Retinal pigment epithelial cell (primary cell): ENCODE measurements at regions not wholly inside any gene's neighbourhood (a gene's known extent, or its start where the extent isn't known, plus 50 kb on each side); places are given as distances from the start of the nearest gene placed in this dataset.

Experiments
- DNase-seq: peaks from one replicate; pipeline ENCODE4 v3.0.0-alpha.2; 2010; ENCODE audit warnings: low read depth
- H3K4me3 ChIP-seq: 2 replicates; pipeline ENCODE4 v1.5.1; 2011; ENCODE audit warnings: mild to moderate bottlenecking, low read length, control low read depth, moderate library complexity
- TF ChIP-seq, protein P1 (sequence below): conservative IDR thresholded peaks from 2 replicates; pipeline ENCODE4 v1.5.1; 2011; ENCODE audit warnings: low read depth, low read length, control low read depth, inconsistent platforms

DNA sequence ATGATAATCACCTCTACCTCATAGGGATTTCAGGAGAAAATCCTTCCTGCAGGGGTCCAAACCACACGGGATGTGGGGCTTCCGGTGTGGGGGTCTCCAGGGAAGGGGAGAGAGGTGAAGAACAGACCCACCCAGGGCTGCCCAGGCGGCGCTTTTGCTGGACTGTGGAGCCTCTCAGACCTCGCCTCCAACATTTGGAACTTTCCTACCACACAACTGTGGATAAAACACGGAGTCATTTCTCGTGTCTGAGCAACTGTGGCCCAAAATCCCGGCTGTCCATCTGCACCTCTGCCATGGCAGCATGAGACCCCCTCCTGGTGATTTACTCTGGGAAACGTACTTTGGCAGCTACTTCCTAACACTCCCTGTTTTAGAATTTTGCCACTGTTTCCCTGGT is 307.8 kb upstream of the IRX4 start:
- H3K4me3 ChIP-seq = no peak overlapping the region
- TF ChIP-seq, protein P1, sequence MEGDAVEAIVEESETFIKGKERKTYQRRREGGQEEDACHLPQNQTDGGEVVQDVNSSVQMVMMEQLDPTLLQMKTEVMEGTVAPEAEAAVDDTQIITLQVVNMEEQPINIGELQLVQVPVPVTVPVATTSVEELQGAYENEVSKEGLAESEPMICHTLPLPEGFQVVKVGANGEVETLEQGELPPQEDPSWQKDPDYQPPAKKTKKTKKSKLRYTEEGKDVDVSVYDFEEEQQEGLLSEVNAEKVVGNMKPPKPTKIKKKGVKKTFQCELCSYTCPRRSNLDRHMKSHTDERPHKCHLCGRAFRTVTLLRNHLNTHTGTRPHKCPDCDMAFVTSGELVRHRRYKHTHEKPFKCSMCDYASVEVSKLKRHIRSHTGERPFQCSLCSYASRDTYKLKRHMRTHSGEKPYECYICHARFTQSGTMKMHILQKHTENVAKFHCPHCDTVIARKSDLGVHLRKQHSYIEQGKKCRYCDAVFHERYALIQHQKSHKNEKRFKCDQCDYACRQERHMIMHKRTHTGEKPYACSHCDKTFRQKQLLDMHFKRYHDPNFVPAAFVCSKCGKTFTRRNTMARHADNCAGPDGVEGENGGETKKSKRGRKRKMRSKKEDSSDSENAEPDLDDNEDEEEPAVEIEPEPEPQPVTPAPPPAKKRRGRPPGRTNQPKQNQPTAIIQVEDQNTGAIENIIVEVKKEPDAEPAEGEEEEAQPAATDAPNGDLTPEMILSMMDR = no peak
- no peak for DNase-seq

DNA sequence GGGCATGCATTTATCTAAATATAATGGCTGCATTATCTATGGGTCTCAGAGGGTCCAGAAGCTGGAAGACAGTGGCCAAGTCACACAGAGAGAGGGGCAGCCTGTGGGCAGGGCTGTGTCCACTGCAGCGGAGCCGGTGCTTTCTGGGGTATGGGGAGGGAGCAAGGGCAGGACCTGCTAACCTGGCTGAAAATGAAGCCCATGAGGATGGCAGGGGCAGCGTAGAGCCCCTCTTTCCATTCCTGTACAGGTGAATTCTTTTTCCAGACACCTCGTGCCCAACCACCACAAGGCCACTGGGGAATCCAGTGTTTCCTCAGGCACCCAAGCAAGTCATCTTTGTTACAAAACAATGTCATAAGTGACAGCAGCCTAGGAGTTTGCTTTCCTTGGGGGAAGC is 305.9 kb upstream of the IRX4 start:
- no peak overlapping the region for H3K4me3 ChIP-seq
- no peak for DNase-seq
- TF ChIP-seq, protein P1 = no peak

DNA sequence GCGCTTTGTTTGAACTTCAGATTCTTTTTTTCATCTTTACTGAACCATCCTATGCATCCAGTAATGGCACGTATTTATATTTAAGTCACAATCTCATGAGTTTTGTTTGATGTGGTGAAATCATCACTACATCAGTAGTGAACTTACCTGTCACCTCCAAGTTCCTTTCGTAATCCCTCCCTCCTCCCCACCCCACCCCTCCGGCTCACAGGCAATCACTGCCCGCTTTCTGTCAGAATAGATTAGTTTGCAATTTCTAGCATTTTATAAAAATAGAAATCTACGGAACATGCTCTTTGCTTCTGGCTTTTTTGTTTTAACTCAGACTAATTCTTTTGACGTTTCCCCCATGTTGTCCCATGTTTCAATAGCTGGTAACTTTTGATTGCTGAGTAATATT is 305.4 kb upstream of the IRX4 start:
- H3K4me3 ChIP-seq = no peak overlapping the region
- DNase-seq = no peak
- TF ChIP-seq, protein P1 = no peak

DNA sequence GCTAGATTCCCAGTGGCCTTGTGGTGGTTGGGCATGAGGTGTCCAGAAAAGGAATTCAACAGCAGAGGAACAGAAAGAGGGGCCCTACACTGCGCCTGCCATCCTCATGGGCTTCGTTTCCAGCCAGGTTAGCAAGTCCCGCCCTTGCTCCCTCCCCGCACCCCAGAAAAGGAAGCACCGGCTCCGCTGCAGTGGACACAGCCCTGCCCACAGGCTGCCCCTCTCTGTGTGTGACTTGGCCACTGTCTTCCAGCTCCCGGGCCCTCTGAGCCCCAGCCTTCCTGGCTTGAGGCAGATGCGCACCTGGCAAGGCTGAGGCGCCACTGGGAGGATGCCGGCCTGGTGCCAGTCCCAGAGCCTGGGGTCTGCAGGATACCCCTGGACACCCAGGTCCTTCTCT is 305.0 kb upstream of the IRX4 start:
- no peak for DNase-seq
- TF ChIP-seq, protein P1 = no peak

DNA sequence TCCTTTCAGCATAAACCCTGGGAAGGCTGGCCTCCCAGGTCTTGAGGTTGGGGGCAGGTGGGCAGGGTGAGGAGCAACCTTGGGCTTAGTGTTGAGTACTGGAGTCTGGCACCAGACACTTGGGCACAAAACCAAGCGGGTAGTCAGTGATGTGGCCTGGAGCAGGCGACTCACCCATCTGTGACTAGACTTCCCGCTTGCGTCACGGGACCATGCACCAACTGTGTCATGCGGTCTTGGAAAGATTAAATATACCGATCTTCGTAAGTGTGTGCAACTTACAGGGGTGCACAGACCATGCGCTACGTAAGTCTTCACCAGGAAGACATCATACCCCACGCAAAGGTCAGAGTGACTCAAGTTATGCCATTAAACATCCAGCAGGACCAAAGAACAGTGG is 304.4 kb upstream of the IRX4 start:
- DNase-seq = no peak
- TF ChIP-seq, protein P1 = no peak

More for the DNA sequence above, 305.0 kb upstream of the IRX4 start:
- no peak overlapping the region for H3K4me3 ChIP-seq

DNA sequence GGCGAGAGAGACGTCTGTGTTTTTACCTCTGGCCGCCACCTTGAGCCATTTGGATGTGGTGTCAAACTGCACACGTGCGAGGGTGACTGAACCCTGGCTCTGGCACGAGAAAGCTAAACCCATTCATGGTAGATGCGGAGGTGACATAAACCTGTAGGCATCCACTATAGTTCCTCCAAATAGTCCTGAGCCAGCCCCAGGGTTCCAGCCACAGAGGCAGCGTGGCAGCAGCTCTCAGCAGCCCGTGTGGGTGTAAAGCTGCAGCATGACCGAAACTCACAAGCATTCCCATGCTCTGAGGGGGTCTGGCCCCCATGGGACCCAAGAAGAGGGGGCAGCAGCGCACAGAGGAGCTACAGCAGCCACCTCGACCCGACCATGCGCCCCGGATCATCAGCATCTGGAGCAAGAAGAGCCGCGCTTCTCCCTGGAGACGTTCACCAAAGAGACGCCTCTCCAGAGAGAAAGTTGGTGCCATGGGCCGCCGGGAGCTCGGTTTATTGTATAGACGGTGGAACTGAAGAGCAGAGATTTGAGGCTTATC is 303.8 kb upstream of the IRX4 start:
- no peak for DNase-seq
- TF ChIP-seq, protein P1 = no peak
- no peak overlapping the region for H3K4me3 ChIP-seq

More for the DNA sequence above, 304.4 kb upstream of the IRX4 start:
- H3K4me3 ChIP-seq = no peak overlapping the region

DNA sequence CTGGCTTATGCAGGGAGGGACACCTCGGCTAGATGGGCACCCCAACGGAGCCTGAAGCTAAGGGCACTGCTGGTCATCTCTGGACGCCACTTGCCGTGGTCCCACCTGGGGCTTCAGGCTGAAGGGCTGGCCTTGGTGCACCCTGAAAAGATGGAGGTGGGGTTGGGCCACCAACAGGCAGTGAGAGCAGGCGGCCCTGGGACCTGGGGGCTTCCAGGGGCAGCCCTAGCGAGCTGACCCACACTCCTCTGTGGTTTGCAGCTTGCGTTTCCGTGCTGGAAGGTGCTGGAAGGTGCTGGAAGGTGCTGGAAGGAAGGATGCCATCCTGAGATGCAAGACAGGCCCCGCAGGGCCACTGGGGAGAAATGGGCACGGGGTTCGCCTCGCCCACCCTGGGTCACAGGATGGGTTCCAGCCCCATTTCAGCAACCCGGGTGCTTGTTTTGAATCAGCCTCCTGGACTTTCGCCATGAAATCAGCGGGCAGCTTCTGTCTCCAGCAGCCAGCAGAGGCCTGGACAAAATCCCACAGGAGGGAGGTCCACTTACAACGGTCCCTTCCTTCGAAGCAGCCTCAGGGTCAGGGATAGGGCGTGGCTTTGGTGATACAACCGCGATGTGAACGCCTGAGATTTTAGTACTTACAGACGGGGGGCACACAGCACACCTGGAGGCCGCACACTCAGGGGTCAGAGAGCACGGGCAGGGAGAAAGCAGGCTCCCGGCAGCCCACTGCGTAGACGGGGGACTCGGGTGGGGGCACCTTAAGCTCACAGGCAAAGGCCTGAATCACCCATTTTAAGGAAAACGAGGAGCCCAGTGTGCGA is 303.1 kb upstream of the IRX4 start:
- no peak for DNase-seq
- no peak overlapping the region for H3K4me3 ChIP-seq
- TF ChIP-seq, protein P1 = no peak
